Activated CD4-positive, alpha-beta T cell treated with anti-CD3 and anti-CD28 coated beads, Interleukin-2, amount 50 U/mL, for 24 hours (primary cell): ENCODE measurements at regions not wholly inside any gene's neighbourhood (a gene's known extent, or its start where the extent isn't known, plus 50 kb on each side); places are given as distances from the start of the nearest gene placed in this dataset.
"Not testable (repeated sequence)": the region's sequence is repeated elsewhere in the genome, so short reads cannot be mapped to it uniquely, and the experiment has no call there.

ENCODE experiments used
- DNase-seq, 2 donors: peaks; one replicate each; pipeline ENCODE4 v3.0.0-alpha.2; 2020; ENCODE audit warnings: low read depth in 1 of 2, low spot score in 1 of 2

DNA sequence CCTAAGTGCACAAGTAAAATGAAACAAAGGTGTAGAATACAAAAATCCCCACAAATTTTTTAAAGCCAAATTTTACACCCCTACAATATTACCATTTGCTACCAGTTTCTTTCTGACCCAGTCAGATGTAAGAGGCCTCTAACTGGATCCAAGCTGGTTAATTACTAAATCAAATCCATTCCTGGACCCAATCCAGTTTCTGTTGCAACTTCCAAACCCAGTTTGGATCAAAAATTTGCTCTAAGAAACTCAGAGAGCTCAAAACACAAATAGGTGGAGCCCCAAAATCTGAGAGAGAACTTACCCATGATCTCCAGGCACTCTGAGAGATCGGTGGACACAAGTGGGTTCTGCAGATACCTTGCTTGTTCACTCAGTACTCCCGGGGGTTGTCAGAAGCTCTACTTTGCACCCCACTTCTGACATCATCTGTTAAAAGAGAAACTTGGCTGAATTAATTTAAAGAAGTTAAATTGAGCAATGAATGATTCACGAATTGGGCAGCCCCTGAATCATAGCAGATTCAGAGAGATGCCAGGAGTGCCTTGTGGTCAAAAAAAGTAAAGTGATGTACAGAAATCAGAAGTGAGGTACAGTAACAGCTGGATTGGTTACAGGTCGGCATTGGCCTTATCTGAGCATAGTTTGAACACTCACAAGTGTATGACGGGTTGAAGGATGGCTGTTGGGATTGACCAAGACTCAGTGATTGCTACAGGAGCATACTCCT is 448.0 kb downstream of the KCNT2 start:
- DNase-seq: no peak

DNA sequence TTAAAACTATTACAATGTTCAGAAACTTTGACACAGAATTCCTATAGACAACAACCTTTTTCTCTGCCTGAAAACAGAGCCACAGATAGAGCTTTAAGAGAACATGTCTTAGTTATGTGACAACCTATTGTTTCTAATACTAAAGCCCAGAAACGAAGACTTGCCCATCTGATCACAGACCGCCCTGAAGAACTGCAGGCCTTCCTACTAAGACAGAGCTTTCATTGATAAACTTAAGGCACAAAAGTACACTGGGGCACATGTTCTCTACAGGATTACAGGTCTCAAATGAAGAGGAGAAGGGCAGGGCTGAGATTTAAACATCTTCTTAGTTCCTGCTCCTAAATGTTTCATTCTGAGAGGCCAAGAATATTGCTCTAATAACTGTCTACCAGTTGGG is 452.7 kb downstream of the KCNT2 start:
- DNase-seq: no peak

- DNase-seq: no peak
Measured at GRCh38 chr1:196152975-196153374, 455.3 kb downstream of the KCNT2 start.

GRCh38 chr1:196152086-196152485 is 456.2 kb downstream of the KCNT2 start:
- DNase-seq: no peak

GRCh38 chr1:196148367-196148970 is 459.8 kb downstream of the KCNT2 start:
- DNase-seq: no peak

GRCh38 chr1:196147530-196147929 is 460.7 kb downstream of the KCNT2 start:
- DNase-seq: no peak

DNA sequence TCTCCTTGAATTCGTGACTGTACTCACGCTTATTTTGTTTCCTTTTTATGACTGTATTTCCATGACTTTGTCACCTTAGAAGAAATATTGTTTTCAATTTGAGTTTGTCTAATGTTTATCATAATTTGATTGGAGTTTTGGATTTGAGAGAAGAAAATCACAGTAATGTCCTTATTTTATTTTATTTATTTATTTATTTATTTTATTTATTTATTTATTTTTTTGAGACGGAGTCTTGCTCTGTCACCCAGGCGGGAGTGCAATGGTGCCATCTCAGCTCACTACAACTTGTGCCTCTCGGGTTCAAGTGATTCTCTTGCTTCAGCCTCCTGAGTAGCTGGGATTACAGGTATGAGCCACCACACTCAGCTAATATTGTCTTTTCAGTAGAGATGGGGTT is 463.1 kb downstream of the KCNT2 start:
- not testable (repeated sequence) for DNase-seq

DNA sequence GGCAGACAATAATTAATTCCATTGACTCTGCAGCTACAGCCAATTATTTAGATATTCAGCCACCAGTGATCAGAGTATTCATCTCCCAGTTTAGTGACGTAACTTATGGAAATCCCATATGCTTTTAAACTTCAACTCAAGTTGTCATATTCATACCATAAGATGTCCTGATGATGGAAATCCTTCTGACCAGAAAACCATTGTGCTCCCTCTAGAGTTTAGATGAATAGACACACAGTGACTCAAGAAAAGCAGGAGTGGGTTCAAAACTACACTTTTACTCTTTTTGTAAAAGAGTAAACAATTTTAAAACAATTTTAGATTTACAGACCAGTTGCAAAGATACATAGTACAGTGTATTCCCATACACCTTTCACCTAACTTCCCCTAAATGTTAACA is 463.7 kb downstream of the KCNT2 start:
- no peak for DNase-seq

DNA sequence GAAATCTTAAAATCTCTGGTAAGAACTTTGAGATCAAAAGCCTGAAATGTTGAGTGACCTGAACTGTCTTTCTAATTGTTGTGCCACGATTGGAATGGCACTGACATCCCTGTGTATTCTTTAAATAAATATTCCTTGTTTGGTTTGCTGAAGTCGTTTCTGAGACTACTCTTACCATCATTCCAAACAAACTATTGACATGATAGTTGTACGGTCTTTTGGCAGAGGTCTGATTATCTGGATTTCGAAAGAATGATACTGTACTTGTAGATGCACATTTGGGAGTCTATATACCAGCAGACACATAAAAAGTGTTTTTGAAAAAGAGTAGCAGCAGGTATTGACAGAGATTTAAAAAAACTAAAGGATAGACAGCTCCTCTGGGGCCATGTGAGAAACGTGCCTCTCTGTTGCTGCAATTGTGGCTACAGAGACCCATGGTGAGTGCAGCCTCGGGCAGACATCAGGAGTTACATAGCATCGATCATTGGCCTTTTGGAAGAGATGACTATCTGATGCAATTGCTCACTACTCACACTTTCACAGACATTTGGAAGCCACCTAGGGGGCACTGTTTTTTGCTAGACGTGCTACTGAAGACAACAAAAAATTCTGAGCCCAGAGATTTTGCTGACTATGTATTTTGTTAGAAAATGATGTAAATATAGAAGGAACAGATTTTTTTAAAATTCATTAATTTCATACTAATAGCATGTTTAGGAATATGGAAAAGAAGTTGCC is 464.5 kb downstream of the KCNT2 start:
- no peak for DNase-seq

- DNase-seq: no peak
Measured at GRCh38 chr1:196142111-196142640, 466.1 kb downstream of the KCNT2 start.

- no peak for DNase-seq
Measured at GRCh38 chr1:196136396-196136795, 471.8 kb downstream of the KCNT2 start.

- no peak for DNase-seq
Measured at GRCh38 chr1:196131691-196132090, 476.5 kb downstream of the KCNT2 start.

GRCh38 chr1:196128835-196129234 is 479.4 kb downstream of the KCNT2 start:
- no peak for DNase-seq

GRCh38 chr1:196121181-196121580 is 487.1 kb downstream of the KCNT2 start:
- no peak for DNase-seq

DNA sequence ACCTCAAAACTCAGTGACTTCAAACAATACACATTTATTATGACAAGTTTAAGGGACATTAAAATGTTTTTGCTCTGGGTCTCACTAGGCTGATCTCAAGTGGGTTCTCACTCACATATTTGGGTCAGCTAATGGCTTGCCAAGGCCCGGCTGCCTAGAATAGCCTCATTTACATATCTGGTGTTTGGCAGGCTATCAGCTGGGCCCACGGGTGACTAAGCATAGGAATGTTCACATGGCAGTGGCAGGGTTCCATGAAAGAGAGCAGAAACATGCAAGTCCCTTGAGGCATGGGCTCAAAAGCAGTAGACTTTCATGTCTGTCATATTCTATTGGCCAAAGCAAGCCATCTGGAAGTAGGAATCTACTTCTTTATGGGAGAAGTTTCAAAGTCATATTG is 492.6 kb downstream of the KCNT2 start:
- no peak for DNase-seq

DNA sequence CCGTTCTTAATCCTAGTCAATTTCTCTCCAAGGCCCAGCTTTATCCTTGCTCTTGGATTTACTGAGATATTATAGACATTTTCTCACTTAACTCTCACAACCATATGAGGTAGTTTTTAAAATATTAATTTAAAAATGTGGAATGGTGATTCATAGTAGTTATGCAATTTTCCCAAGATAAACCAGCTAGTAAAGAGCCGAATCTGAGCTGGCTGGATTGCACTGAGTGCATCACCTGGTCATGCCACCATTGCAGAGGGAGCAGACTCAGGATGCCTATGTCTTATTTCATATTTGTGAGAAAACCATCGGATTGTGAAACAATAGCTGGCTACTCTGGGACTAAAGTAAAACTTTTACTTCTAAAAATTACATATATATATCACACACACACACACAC is 494.0 kb downstream of the KCNT2 start:
- DNase-seq: no peak

GRCh38 chr1:196108990-196109389 is 499.2 kb downstream of the KCNT2 start:
- not testable (repeated sequence) for DNase-seq

DNA sequence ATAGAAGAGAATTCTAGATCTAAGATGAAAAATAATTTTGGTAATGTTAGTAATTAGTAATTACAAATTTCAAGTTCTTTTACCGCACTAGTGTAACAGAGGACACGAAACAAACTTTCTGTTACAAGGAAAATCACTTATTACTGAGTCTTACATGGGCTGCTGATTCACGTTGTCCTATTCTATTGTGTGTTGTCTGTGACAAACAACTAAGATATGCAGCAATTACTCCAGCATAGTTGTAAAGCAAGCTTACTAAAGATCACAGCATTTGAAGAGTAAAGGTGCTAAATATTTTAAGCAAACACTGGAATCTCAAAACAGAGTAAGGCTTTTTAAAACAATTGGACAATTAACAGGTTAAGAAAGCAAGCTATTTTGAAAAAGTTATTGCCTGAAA is 502.3 kb downstream of the KCNT2 start:
- DNase-seq: no peak

DNA sequence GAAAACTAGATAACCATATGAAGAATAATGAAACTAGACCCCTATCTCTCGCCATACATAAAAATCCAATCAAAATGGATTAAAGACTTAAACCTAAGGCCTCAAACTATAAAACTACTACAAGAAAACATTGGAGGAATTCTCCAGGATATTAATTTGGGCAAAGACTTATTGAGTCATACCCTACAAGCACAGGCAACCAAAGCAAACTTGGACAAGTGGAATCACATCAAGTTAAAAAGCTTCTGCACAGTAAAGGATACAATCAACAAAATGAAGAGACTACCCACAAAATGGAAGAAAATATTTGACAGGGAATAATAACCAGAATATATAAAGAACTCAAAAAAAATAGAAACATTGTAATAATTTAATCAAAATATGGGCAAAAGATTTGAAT is 505.4 kb downstream of the KCNT2 start:
- no peak for DNase-seq

- DNase-seq: no peak
Measured at GRCh38 chr1:196098000-196098399, 510.2 kb downstream of the KCNT2 start.

GRCh38 chr1:196094821-196095220 is 513.4 kb downstream of the KCNT2 start:
- DNase-seq: no peak
